IPS DF 6.9 (cell line): ENCODE measurements at regions not wholly inside any gene's neighbourhood (a gene's known extent, or its start where the extent isn't known, plus 50 kb on each side); places are given as distances from the start of the nearest gene placed in this dataset.
"Not testable (repeated sequence)": the region's sequence is repeated elsewhere in the genome, so short reads cannot be mapped to it uniquely, and the experiment has no call there.

Experiments
- DNase-seq: peaks from one replicate; pipeline ENCODE4 v3.0.0-alpha.2; 2013; ENCODE audit warnings: low read depth, low spot score
- H3K27ac ChIP-seq: one replicate; pipeline ENCODE4 v1.5.1; 2013; ENCODE audit warnings: low read length, control low read depth
- H3K27me3 ChIP-seq: 2 replicates; pipeline ENCODE4 v1.6.1; 2013; ENCODE audit warnings: mild to moderate bottlenecking, low read length; ENCODE audit not compliant: control insufficient read depth, insufficient read depth
- H3K36me3 ChIP-seq: 2 replicates; pipeline ENCODE4 v1.6.1; 2013; ENCODE audit warnings: low read length; ENCODE audit not compliant: control insufficient read depth, insufficient read depth
- H3K4me1 ChIP-seq: 2 replicates; pipeline ENCODE4 v1.6.1; 2013; ENCODE audit warnings: low read length; ENCODE audit not compliant: control insufficient read depth, insufficient read depth
- H3K4me3 ChIP-seq: 2 replicates; pipeline ENCODE4 v1.5.1; 2013; ENCODE audit warnings: mild to moderate bottlenecking, low read length
- H3K9me3 ChIP-seq: 2 replicates; pipeline ENCODE4 v1.6.1; 2013; ENCODE audit warnings: low read length, inconsistent platforms; ENCODE audit not compliant: control insufficient read depth, insufficient read depth
- WGBS: extraction: QIAGEN DNeasy Blood & Tissue Kit; methylation state at CpG from one replicate; pipeline ENCODE4 v1.1.7; 2013; ENCODE audit warnings: mixed read lengths, missing lambda C conversion rate; ENCODE audit not compliant: insufficient read length, insufficient coverage; 5-methylcytosine and 5-hydroxymethylcytosine counted together

GRCh38 chr15:36052641-36053040 lies 506.7 kb upstream of the DPH6 start:
- not testable (repeated sequence) for DNase-seq, H3K27ac ChIP-seq, H3K27me3 ChIP-seq, H3K4me3 ChIP-seq, H3K4me1 ChIP-seq, H3K36me3 ChIP-seq, H3K9me3 ChIP-seq
- no CpG with 5 or more reads among the region's 1 CpG for WGBS

- no CpG with 5 or more reads among the region's 1 CpG for WGBS
- DNase-seq = no peak
- H3K27me3 ChIP-seq = no peaks in the 10 kb centered on the region
Measured at GRCh38 chr15:36053746-36054145, 507.8 kb upstream of the DPH6 start.

GRCh38 chr15:36059596-36059995 lies 513.6 kb upstream of the DPH6 start:
- Histone ChIP-seq H3K4me1 (no peaks in the 10 kb centered on the region), H3K27ac (no peak overlapping the region), H3K4me3 (no peak overlapping the region), H3K27me3 (no peaks in the 10 kb centered on the region), H3K36me3 (no peaks in the 10 kb centered on the region), H3K9me3 (no peaks in the 10 kb centered on the region)
- WGBS = no CpG with 5 or more reads among the region's 3 CpGs
- DNase-seq = no peak

More at GRCh38 chr15:36053746-36054145, 507.8 kb upstream of the DPH6 start:
- Histone ChIP-seq H3K36me3 (no peaks in the 10 kb centered on the region), H3K27ac (no peak overlapping the region), H3K4me3 (no peak overlapping the region), H3K4me1 (no peaks in the 10 kb centered on the region), H3K9me3 (no peaks in the 10 kb centered on the region)

DNA sequence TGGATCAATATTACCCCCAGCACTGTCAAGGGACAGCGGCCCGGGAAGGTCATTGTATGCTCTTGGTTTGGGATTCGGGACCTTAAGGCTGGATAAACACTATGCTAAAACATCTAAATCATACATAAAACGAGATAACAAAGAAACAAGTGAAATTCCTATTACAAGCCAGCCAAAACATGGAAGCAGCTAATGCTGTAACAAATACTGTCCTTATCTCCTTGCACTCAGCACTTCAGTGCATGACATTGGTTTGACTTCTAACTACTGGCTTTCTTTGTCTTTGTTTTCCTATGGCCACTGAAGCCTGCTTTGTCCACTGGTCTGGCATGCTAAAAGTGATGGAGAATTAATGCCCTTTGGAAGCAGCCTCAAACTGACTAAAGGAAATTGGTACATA lies 516.4 kb upstream of the DPH6 start:
- H3K27me3 ChIP-seq = no peaks in the 10 kb centered on the region
- H3K4me3 ChIP-seq = no peak overlapping the region
- H3K27ac ChIP-seq = no peak overlapping the region
- DNase-seq = no peak
- no peaks in the 10 kb centered on the region for H3K36me3 ChIP-seq
- no peaks in the 10 kb centered on the region for H3K4me1 ChIP-seq
- no peaks in the 10 kb centered on the region for H3K9me3 ChIP-seq
- no CpG with 5 or more reads among the region's 4 CpGs for WGBS

GRCh38 chr15:36066757-36067156 lies 512.7 kb upstream of the CDIN1 start:
- WGBS = no CpG with 5 or more reads among the region's 3 CpGs
- H3K27ac ChIP-seq = no peak overlapping the region
- no peaks in the 10 kb centered on the region for H3K9me3 ChIP-seq

DNA sequence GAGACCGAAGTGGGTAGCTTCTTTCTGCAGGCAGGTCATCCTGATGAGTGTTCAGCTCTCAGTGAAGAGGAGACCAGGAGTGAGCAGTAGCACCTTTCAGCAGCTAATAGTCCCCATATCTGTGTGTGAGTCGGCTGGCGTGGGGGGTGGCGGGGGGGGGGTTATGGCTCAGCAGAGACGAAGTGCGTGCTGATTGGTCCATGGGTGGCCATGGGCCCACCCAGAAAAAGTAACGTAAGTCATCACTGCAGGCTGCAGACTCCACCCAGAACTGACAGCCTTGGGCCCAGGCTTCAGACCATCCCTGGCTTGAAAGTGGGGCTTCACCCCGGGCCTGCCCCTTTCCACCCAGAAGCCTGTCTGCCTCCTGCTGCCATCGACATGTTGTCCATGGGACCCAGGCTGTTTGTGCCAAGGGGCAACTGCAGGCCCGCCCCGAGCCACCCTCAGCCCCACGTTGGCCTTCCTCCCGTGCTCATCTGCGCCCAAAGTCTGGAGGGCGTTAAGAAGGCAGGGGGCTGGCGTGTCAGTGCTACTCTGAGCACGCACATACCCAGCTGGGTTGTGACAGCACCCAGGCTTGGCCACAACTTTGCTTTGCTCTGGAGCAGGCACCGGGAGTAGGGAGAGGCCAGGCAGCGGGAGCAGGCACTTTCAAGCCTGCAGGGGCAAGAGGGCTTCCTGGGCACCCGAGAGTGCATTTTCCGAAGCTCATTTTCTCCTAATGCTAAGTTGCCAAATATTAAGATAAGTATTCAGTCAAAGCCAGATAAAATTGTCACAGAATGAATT lies 511.7 kb upstream of the CDIN1 start:
- Histone ChIP-seq H3K27ac (no peak overlapping the region), H3K9me3 (no peaks in the 10 kb centered on the region), H3K4me3 (no peak overlapping the region), H3K27me3 (no peaks in the 10 kb centered on the region), H3K4me1 (no peaks in the 10 kb centered on the region), H3K36me3 (no peaks in the 10 kb centered on the region)
- DNase-seq = no peak
- no CpG with 5 or more reads among the region's 21 CpGs for WGBS

More at GRCh38 chr15:36066757-36067156, 512.7 kb upstream of the CDIN1 start:
- Histone ChIP-seq H3K4me1 (no peaks in the 10 kb centered on the region), H3K27me3 (no peaks in the 10 kb centered on the region), H3K36me3 (no peaks in the 10 kb centered on the region), H3K4me3 (no peak overlapping the region)
- no peak for DNase-seq

DNA sequence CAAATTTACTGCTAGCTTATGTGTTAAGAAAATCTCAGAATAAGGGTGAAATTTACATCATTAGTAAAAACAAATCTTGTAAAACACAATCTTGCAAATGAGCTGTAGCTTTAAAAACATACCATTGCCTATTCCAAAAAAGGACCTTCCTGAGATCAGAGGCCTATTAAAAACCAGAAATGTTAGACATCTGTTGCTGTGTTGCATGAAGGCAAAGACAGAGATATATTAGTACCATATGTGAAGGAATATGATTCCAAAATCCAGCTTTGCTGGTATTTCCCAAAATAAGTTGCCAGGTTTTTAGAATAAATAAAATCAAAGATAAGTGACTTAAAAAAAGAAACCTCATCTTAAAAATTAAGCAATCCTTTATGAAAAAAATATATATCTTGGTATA lies 504.1 kb upstream of the CDIN1 start:
- Histone ChIP-seq H3K4me1 (no peaks in the 10 kb centered on the region), H3K4me3 (no peak overlapping the region), H3K27me3 (no peaks in the 10 kb centered on the region), H3K9me3 (no peaks in the 10 kb centered on the region), H3K36me3 (no peaks in the 10 kb centered on the region), H3K27ac (no peak overlapping the region)
- no peak for DNase-seq

GRCh38 chr15:36079021-36079420 lies 500.4 kb upstream of the CDIN1 start:
- no peak overlapping the region for H3K4me3 ChIP-seq
- no peak overlapping the region for H3K27ac ChIP-seq
- no CpG with 5 or more reads among the region's 3 CpGs for WGBS
- H3K36me3 ChIP-seq = no peaks in the 10 kb centered on the region
- H3K9me3 ChIP-seq = no peaks in the 10 kb centered on the region
- H3K27me3 ChIP-seq = no peaks in the 10 kb centered on the region
- no peaks in the 10 kb centered on the region for H3K4me1 ChIP-seq
- DNase-seq = no peak

- DNase-seq = no peak
- Histone ChIP-seq H3K4me1 (no peaks in the 10 kb centered on the region), H3K27me3 (no peaks in the 10 kb centered on the region), H3K4me3 (no peak overlapping the region), H3K36me3 (no peaks in the 10 kb centered on the region), H3K27ac (no peak overlapping the region), H3K9me3 (no peaks in the 10 kb centered on the region)
- WGBS = no CpG with 5 or more reads among the region's 4 CpGs
Measured at GRCh38 chr15:36080759-36081158, 498.7 kb upstream of the CDIN1 start.

DNA sequence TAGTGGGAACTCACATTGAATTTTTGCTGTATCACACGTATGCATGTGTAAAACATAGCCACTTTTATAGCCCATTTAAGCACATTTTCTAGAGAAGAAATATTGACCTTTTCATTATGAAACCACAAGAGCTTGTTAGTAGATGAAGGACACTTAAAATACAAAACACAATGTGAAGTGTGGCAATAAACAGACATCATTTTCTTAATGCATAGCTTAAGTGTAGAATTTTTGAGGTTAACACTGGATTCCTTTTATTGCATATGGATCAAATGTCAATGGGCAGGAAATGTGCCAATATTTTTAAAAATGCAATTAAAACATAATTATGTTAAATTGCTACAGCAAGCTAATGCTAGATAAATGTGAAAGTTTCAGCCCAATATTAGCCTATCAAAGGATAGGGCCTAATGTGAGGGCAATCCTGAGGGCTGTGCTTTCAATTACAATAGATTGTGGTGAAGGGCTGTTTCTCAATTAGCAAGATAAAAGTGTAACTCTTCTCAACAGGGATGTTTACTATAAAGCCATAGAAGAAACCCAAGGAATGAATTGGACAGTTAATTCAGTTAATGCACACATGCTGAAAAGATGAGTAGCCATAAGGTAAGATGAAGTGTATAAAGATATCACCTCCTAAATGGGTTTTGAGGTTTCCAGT lies 489.0 kb upstream of the CDIN1 start:
- Histone ChIP-seq H3K36me3 (no peaks in the 10 kb centered on the region), H3K27me3 (no peaks in the 10 kb centered on the region), H3K4me3 (no peak overlapping the region), H3K27ac (no peak overlapping the region), H3K4me1 (no peaks in the 10 kb centered on the region), H3K9me3 (no peaks in the 10 kb centered on the region)
- no peak for DNase-seq
- WGBS = no CpG with 5 or more reads among the region's 1 CpG
